HG02981 (cell line): ENCODE measurements at regions not wholly inside any gene's neighbourhood (a gene's known extent, or its start where the extent isn't known, plus 50 kb on each side); places are given as distances from the start of the nearest gene placed in this dataset.

Experiments
- ATAC-seq: cut with Tn5 transposase; IDR thresholded peaks from one replicate; pipeline ENCODE4 v1.9.1; 2021; ENCODE audit warnings: mild to moderate bottlenecking, moderate library complexity; ENCODE audit not compliant: unreplicated experiment

DNA sequence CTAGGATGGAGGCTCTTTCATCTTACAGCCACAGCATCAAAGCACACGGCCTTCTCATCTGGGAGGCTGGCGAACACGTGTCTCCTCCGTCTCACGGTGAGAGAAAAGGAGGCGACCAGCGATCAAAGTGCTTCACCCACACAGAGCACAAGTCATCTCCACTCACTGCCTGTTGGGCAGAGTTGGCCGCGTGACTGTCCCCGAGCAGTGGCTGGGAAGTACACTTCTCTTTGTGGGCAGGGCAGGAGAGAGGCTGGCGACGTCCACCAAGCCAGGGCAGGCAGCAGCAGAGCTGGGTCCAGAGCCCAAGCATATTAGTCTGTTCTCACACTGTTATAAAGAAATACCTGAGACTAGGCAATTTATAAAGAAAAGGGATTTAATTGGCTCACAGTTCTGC lies 64.1 kb upstream of the FOXC1 start:
- no peak for ATAC-seq

DNA sequence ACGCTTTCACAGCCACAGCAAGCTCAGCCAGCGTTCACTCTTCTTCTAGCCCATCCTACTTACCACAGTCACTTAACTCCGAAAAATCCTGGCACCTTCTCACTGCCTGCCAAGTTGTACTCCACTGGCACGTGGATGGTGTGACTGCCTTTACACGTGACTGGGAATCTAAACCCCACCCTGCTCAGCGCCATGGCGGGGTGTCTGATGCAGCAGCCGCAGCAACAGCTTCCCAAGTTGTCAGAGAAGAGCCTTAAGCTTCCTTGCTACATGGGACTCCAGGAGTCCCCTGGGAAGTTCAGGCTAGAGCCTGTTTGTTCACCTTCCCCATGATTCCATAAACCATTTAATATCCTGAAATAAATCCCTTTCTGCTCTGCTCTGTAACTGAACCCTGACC lies 61.9 kb upstream of the FOXC1 start:
- ATAC-seq: no peak

DNA sequence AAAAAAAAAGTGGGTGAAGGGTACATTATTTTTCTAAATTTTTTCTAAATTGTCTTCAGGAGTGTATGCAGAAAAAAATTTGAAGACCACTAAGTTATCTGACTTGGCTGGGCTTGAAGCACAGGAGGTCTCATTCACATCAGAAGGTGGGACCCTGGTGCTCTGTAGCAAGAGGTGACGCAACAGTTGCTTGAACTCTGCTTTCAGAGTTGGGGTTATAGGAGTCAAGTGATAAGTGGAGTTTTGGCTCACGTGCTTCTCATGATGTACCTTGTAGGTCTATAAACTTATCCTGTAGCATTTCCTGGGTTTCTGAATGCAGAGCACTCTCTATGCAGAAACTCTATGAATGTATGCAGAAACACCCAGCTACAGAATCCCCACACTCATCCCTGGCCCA lies 58.5 kb upstream of the FOXC1 start:
- no peak for ATAC-seq

DNA sequence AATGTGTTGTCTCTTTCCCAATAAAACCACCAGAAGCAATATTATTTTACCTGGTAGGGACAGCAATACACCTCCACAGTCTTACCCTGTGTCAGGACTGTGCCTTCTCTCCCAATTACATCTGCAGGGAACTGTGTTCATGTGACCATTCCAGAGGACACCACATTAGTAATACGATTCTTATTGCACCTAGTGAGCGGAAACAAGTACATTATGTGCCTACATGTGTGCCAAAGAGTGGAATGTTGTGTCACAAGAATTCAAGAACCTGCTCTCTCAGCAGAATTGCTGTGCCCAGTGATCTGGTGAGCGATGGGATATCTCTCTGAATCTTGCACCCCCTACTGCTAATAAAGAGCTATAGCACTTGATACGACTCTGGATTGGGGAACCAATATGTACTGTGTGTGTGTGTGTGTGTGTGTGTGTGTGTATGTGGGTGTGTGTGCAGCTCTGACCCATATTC lies 57.4 kb upstream of the FOXC1 start:
- ATAC-seq: no peak

DNA sequence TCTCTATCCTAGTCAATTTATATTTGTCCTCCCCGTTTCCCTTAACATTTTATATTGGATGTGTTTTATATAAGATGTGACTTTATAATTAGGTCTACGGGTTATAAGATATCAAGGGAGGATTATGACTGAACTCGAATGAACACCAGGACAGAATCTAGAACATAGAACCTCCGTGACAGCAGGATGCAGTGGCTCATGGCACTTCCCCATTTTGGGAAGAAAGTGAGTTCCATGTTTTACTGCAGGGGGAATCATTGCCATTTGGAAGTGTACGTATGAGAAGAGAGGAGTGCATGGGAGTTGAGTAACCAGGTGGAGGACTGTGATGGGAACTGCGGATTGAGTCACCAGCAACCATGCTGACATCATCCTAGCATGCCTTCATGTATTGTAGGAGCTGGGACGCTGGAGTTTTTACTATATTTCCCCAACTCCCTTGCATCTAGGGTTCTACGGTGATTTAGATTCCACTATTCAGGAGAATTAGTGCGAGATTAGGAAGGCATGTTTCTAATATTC lies 56.1 kb upstream of the FOXC1 start:
- no peak for ATAC-seq

DNA sequence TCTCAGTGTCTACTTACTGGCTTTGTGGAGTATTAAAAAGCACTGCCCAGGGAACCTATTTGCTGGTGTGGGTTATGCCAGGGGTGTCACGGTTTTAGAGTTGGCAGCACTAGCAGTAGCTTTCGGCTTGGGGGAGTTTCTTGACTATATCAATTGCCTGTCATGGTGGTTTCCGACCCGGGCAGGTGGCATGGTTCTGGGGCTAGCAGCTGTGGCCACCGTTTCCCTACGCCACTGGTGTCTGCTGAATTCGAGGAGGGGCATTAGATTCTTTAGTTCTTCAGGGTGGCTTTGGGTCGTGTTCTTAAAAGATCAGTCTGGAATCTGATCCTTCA lies 55.6 kb upstream of the FOXC1 start:
- ATAC-seq: no peak

DNA sequence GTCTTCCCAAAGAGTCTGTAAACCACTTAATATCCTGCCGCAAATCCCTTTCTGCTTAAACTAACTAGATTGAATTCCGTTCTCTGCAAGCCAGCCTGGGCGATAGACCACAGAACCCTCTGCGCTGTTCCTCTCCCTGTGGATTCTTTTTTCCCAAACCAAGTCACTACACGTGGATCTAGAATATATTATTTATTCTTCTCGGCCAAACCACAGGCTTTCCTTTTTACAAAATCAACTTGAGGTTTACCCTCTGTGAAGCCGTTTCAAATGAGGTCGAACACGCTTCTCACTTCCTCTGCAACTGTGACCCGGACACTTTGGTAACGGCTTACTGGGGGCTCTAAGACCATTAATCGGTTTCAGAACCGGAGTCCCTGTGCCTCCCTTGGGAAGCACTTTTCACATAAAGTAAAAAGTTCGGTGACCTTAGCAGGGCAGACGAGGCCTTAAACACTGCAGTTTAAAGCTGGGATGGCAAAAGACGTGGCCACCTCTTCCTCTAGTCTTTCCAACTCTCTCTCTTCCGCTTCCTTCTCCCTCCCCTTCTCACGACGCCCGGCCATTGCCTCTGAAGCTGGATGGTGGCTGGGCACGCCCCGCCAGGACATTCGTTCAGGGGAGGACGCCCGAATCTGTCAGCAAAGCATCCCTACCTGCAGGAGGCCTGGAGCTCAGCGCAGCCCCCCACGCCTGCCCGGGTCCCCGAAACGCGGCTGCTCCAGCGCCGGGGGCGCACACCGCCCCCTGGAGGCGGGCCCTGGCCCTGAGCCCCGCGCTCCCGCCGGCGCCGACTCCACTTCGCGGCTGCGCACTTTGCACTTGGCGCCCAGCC lies 55.0 kb upstream of the FOXC1 start:
- ATAC-seq: peak; percentile 69

DNA sequence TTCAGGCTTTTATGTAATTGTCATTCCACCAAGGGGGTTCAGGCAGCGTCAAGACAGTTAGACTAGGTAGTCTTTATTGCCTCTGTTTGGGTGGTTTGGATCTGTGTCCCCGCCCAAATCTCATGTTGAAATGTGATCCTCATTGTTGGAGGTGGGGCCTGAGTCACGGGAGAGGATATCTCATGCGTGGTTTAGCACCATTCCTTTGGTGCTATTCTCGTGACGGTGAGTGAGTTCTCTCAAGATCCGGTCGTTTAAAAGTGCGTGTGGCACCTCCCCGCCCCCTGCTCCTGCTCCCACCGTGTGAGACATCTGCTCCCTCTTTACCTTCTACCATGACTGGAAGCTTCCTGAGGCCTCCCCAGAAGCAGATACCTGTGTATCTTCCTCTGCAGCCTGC lies 51.3 kb upstream of the FOXC1 start:
- no peak for ATAC-seq
